ENCODE measurements at regions not wholly inside any gene's neighbourhood (a gene's known extent, or its start where the extent isn't known, plus 50 kb on each side); places are given as distances from the start of the nearest gene placed in this dataset.
A peak's percentile ranks its signal among the peaks of the same experiment; 100 is the strongest.

- no peak for DNase-seq
These were observed 189.7 kb upstream of the GBE1 start for GRCh38 chr3:81951106-81951505.

- DNase-seq, result no peak
These were observed 185.9 kb upstream of the GBE1 start for GRCh38 chr3:81947359-81947758.

- no peak for DNase-seq
These were observed 177.2 kb upstream of the GBE1 start for GRCh38 chr3:81938681-81939080.

- no peak for DNase-seq
These were observed 175.4 kb upstream of the GBE1 start for GRCh38 chr3:81936817-81937216.

GRCh38 chr3:81932681-81933080, 171.2 kb upstream of the GBE1 start:
- no peak for DNase-seq

- no peak for DNase-seq
These were observed 170.1 kb upstream of the GBE1 start for GRCh38 chr3:81931265-81932251.

- no peak for DNase-seq
These were observed 168.3 kb upstream of the GBE1 start for GRCh38 chr3:81929697-81930096.

- no peak for DNase-seq
These were observed 166.4 kb upstream of the GBE1 start for GRCh38 chr3:81927811-81928210.

- no peak for DNase-seq
These were observed 163.9 kb upstream of the GBE1 start for GRCh38 chr3:81925385-81925784.

GRCh38 chr3:81923038-81923437, 161.6 kb upstream of the GBE1 start:
- no peak for DNase-seq

- no peak for DNase-seq
These were observed 161.0 kb upstream of the GBE1 start for GRCh38 chr3:81922404-81922803.

GRCh38 chr3:81920816-81921215, 159.4 kb upstream of the GBE1 start:
- DNase-seq, result no peak

- no peak for DNase-seq
These were observed 155.4 kb upstream of the GBE1 start for GRCh38 chr3:81916890-81917289.

GRCh38 chr3:81913886-81914663, 152.6 kb upstream of the GBE1 start:
- DNase-seq, result no peak

- no peak for DNase-seq
These were observed 149.8 kb upstream of the GBE1 start for GRCh38 chr3:81911221-81911620.

- DNase-seq, result peak in 1 of 2 donors; percentile 38
These were observed 148.9 kb upstream of the GBE1 start for GRCh38 chr3:81910244-81910852.

GRCh38 chr3:81909796-81910195, 148.4 kb upstream of the GBE1 start:
- DNase-seq, result no peak

- DNase-seq, result no peak
These were observed 147.1 kb upstream of the GBE1 start for GRCh38 chr3:81908561-81908960.

GRCh38 chr3:81898336-81898735, 136.9 kb upstream of the GBE1 start:
- no peak for DNase-seq

GRCh38 chr3:81894598-81894997, 133.2 kb upstream of the GBE1 start:
- DNase-seq, result no peak

- no peak for DNase-seq
These were observed 129.8 kb upstream of the GBE1 start for GRCh38 chr3:81891055-81891895.

GRCh38 chr3:81888914-81889557, 127.6 kb upstream of the GBE1 start:
- DNase-seq, result no peak

Data from CD4-positive, alpha-beta T cell treated with Interferon alpha-2 for 1 hour (primary cell).